Transverse colon (tissue), 3 donors: ENCODE measurements at regions not wholly inside any gene's neighbourhood (a gene's known extent, or its start where the extent isn't known, plus 50 kb on each side); places are given as distances from the start of the nearest gene placed in this dataset.

ENCODE experiments used
- POLR2A ChIP-seq: fragments of 450-650 bp; IDR thresholded peaks from one replicate; pipeline ENCODE4 v1.6.1; 2016; ENCODE audit warnings: antibody characterized with exemption, mild to moderate bottlenecking, moderate library complexity
- TF ChIP-seq, protein P1 (sequence below), 5 experiments: fragments of 200-600 bp in 3 of 5; fragments of 450-650 bp in 2 of 5; sonication (generic) in 3 of 5; IDR thresholded peaks; 1 replicate in 2 of 5; 2 replicates in 3 of 5; pipeline ENCODE4 v1.5.1; 2016 to 2017; ENCODE audit warnings: antibody characterized with exemption in 5 of 5, inconsistent platforms in 3 of 5, mild to moderate bottlenecking in 2 of 5, moderate library complexity in 1 of 5

DNA sequence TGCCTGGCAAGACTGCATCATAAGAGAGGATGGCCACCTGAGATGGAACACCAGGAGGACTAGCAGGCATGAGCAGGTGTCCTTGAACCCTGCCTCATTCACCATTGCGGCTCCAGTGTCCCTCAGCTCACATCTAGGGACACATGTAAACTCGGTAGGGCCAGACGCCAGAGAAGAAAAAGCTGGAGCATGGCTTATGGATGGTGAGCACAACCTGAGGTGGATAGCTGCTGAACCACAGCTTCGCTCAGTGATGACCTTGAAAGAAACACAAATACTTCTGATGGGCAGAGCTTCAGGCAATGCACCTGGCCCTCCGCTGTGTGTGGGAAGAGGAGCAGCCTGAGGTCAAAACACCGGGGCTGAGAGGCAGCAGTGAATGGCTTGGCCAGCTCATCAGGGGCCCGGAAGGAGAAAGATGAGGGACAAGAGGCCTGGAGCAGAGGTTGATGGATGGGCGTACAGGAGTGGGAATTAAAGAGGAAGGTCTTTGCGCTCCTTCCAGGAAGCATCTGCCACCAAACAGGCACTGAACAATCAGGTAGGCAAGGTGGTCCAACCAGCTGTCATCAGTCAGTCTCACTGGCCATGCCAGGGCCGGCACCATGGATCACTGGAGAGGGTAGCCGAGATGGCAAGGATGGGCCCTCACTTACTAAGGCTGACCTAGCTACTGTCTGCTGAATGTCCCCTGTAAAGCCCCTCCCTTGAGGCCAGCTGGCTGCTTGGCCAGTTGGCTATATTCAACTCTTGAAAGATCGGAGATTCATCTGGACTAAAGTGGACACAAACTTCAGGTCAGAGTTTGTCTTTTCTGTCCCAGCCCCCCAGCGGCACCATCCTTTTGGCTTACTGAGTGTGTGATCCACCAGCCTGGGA, 89.7 kb downstream of the MYEOV start:
- TF ChIP-seq POLR2A: no peak
- TF ChIP-seq, protein P1, sequence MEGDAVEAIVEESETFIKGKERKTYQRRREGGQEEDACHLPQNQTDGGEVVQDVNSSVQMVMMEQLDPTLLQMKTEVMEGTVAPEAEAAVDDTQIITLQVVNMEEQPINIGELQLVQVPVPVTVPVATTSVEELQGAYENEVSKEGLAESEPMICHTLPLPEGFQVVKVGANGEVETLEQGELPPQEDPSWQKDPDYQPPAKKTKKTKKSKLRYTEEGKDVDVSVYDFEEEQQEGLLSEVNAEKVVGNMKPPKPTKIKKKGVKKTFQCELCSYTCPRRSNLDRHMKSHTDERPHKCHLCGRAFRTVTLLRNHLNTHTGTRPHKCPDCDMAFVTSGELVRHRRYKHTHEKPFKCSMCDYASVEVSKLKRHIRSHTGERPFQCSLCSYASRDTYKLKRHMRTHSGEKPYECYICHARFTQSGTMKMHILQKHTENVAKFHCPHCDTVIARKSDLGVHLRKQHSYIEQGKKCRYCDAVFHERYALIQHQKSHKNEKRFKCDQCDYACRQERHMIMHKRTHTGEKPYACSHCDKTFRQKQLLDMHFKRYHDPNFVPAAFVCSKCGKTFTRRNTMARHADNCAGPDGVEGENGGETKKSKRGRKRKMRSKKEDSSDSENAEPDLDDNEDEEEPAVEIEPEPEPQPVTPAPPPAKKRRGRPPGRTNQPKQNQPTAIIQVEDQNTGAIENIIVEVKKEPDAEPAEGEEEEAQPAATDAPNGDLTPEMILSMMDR (IDR thresholded peaks at IDR 0.05): no peak
